ENCODE measurements at regions not wholly inside any gene's neighbourhood (a gene's known extent, or its start where the extent isn't known, plus 50 kb on each side); places are given as distances from the start of the nearest gene placed in this dataset.

DNA sequence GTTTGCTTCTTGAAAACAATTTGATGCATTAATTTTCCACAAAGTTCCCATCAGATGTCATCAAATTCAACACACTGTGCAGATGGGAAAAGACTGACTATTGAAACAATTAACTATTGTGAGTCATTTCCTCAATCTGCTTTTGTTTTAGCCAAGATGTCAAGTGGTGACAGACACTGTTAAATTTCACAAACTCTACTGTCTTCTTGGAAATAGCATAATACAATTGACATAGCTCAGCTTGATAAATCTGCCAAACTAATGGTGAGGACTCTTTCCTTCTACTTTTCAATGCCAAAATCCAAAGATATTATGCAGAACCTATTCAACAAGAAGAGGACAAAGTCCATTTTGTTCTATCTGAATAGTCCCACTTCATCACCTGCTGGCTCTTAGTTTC is 242.3 kb downstream of the CAAP1 start:
- DNase-seq, result no peak
- H3K9me3 ChIP-seq, result no peaks in the 10 kb centered on the region
- H4K20me1 ChIP-seq (ENCODE audit: insufficient read depth), result no peaks in the 10 kb centered on the region
- no peak overlapping the region for H3K9ac ChIP-seq
- H3K27me3 ChIP-seq (ENCODE audit: insufficient read depth), result no peaks in the 10 kb centered on the region
- H3F3A ChIP-seq (replicated peaks; ENCODE audit: insufficient read depth), result no peaks in the 10 kb centered on the region
- POLR2A ChIA-PET, result no interaction called here
- no peaks in the 10 kb centered on the region for H3K9me2 ChIP-seq
- CTCF ChIA-PET, result interaction anchor here (1.4 kb wide), 1 partner anchor 686 kb away, joined by 3 read pairs; no protein-coding TSS in a partner anchor
- no peaks in the 10 kb centered on the region for H3K4me1 ChIP-seq (ENCODE audit: control insufficient read depth in 1 of 2, insufficient read depth in 2 of 2, low read depth in 1 of 2, low read length in 1 of 2)
- no peaks in the 10 kb centered on the region for H3K36me3 ChIP-seq (replicated peaks in 1 of 2; ENCODE audit: control insufficient read depth in 1 of 2, insufficient read depth in 2 of 2, low read length in 1 of 2)
- no peaks in the 10 kb centered on the region for H3K79me2 ChIP-seq (ENCODE audit: insufficient read depth)
- TF ChIP-seq TCF12 (IDR thresholded peaks at IDR 0.05) (peak; percentile 69), EP300 (IDR thresholded peaks at IDR 0.05; ENCODE audit: borderline replicate concordance in 1 of 2, low read depth in 1 of 2, low read length in 1 of 2) (0 out of 4 replicates have a peak, but pooled peaks of 1 of the 2 experiments have one; percentile 14), JUND (IDR thresholded peaks at IDR 0.05) (peak; percentile 17; the same call in 1 of the 2 replicates)
- TF ChIP-seq, protein P1, sequence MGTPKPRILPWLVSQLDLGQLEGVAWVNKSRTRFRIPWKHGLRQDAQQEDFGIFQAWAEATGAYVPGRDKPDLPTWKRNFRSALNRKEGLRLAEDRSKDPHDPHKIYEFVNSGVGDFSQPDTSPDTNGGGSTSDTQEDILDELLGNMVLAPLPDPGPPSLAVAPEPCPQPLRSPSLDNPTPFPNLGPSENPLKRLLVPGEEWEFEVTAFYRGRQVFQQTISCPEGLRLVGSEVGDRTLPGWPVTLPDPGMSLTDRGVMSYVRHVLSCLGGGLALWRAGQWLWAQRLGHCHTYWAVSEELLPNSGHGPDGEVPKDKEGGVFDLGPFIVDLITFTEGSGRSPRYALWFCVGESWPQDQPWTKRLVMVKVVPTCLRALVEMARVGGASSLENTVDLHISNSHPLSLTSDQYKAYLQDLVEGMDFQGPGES (IDR thresholded peaks at IDR 0.05; ENCODE audit: low read depth, low read length), result no peak
- TF ChIP-seq, protein P2, sequence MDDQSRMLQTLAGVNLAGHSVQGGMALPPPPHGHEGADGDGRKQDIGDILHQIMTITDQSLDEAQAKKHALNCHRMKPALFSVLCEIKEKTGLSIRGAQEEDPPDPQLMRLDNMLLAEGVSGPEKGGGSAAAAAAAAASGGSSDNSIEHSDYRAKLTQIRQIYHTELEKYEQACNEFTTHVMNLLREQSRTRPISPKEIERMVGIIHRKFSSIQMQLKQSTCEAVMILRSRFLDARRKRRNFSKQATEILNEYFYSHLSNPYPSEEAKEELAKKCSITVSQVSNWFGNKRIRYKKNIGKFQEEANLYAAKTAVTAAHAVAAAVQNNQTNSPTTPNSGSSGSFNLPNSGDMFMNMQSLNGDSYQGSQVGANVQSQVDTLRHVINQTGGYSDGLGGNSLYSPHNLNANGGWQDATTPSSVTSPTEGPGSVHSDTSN (IDR thresholded peaks at IDR 0.05), result peak; percentile 54
- no peak overlapping the region for H3K4me2 ChIP-seq
- H3K4me3 ChIP-seq (ENCODE audit: low read depth in 2 of 2, low read length in 1 of 2), result no peak overlapping the region
- no peak overlapping the region for H2AFZ ChIP-seq (ENCODE audit: low read depth)
- H3K27ac ChIP-seq (ENCODE audit: low read depth in 2 of 2, low read length in 1 of 2), result no peak overlapping the region

DNA sequence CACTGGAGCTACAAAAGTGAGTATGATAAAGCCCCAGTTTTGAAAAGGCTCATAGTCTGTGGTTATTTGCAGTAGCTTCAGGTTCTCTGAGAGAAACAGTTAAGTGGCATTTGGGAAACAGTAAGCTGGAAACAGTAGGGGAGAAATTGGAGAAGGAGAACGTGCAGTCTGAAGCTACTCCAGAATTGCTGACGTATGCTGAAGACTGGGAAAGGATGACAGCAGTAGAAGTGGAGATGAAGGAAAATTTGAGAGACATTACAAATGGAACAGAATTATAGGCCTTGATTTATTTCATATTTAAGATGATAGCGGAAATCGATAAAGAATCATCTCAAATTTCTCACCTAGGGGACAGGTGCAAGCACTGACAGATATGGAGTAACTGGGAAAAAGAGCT is 248.8 kb downstream of the CAAP1 start:
- Histone ChIP-seq H3K4me2 (no peak overlapping the region), H3K36me3 (replicated peaks in 1 of 2; ENCODE audit: control insufficient read depth in 1 of 2, insufficient read depth in 2 of 2, low read length in 1 of 2) (no peaks in the 10 kb centered on the region), H3K27me3 (ENCODE audit: insufficient read depth) (no peaks in the 10 kb centered on the region), H3K79me2 (ENCODE audit: insufficient read depth) (no peaks in the 10 kb centered on the region), H3F3A (replicated peaks; ENCODE audit: insufficient read depth) (no peaks in the 10 kb centered on the region), H2AFZ (ENCODE audit: low read depth) (no peak overlapping the region), H3K9me2 (no peaks in the 10 kb centered on the region), H3K9me3 (no peaks in the 10 kb centered on the region), H3K9ac (no peak overlapping the region), H3K4me3 (ENCODE audit: low read depth in 2 of 2, low read length in 1 of 2) (no peak overlapping the region), H4K20me1 (ENCODE audit: insufficient read depth) (no peaks in the 10 kb centered on the region), H3K27ac (ENCODE audit: low read depth in 2 of 2, low read length in 1 of 2) (no peak overlapping the region), H3K4me1 (ENCODE audit: control insufficient read depth in 1 of 2, insufficient read depth in 2 of 2, low read depth in 1 of 2, low read length in 1 of 2) (no peaks in the 10 kb centered on the region)
- WGBS (ENCODE audit: low lambda C conversion rate), result 60% methylated on average over 4 of the region's 4 CpGs
- ChIA-PET POLR2A (no interaction called here), CTCF (interaction anchor here (0.9 to 1.0 kb wide), 2 partner anchors 317 to 679 kb away, joined by 3 read pairs; no protein-coding TSS in a partner anchor)
- no peak for TF ChIP-seq RFX5 (IDR thresholded peaks at IDR 0.05; ENCODE audit: low read length)
- TF ChIP-seq YY1 (IDR thresholded peaks at IDR 0.05; ENCODE audit: low read depth), result no peak
- TF ChIP-seq RCOR1 (IDR thresholded peaks at IDR 0.05; ENCODE audit: low read length), result no peak
- no peak for DNase-seq

DNA sequence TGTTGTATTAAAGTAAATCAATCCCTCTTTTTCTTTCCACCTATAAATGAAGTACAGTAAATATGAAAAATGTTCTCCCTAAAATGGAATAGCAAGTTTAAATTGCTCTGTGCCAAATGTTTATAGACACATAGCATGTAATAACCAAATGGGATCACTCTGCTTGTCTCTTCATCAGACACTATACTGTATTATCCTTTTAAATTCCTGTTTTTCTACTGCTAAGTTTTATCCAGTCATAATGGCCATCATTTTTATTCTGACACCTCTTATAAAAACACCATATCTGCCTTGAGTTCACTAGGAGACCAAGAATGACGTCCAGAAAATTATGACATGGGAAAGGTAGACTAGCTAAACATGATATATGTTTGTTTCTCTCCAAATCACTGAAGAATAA is 252.8 kb downstream of the CAAP1 start:
- Histone ChIP-seq H3K4me2 (no peak overlapping the region), H3K79me2 (ENCODE audit: insufficient read depth) (no peaks in the 10 kb centered on the region), H4K20me1 (ENCODE audit: insufficient read depth) (no peaks in the 10 kb centered on the region), H3K9ac (no peak overlapping the region), H3F3A (replicated peaks; ENCODE audit: insufficient read depth) (no peaks in the 10 kb centered on the region), H2AFZ (ENCODE audit: low read depth) (no peak overlapping the region), H3K4me3 (ENCODE audit: low read depth in 2 of 2, low read length in 1 of 2) (no peak overlapping the region), H3K27ac (ENCODE audit: low read depth in 2 of 2, low read length in 1 of 2) (no peak overlapping the region), H3K36me3 (replicated peaks in 1 of 2; ENCODE audit: control insufficient read depth in 1 of 2, insufficient read depth in 2 of 2, low read length in 1 of 2) (no peaks in the 10 kb centered on the region), H3K9me3 (no peaks in the 10 kb centered on the region), H3K9me2 (no peaks in the 10 kb centered on the region), H3K27me3 (ENCODE audit: insufficient read depth) (no peaks in the 10 kb centered on the region), H3K4me1 (ENCODE audit: control insufficient read depth in 1 of 2, insufficient read depth in 2 of 2, low read depth in 1 of 2, low read length in 1 of 2) (no peaks in the 10 kb centered on the region)
- ChIA-PET POLR2A (no interaction called here), CTCF (no interaction called here)
- TF ChIP-seq, protein P3, sequence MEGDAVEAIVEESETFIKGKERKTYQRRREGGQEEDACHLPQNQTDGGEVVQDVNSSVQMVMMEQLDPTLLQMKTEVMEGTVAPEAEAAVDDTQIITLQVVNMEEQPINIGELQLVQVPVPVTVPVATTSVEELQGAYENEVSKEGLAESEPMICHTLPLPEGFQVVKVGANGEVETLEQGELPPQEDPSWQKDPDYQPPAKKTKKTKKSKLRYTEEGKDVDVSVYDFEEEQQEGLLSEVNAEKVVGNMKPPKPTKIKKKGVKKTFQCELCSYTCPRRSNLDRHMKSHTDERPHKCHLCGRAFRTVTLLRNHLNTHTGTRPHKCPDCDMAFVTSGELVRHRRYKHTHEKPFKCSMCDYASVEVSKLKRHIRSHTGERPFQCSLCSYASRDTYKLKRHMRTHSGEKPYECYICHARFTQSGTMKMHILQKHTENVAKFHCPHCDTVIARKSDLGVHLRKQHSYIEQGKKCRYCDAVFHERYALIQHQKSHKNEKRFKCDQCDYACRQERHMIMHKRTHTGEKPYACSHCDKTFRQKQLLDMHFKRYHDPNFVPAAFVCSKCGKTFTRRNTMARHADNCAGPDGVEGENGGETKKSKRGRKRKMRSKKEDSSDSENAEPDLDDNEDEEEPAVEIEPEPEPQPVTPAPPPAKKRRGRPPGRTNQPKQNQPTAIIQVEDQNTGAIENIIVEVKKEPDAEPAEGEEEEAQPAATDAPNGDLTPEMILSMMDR (IDR thresholded peaks at IDR 0.05), result no peak
- TF ChIP-seq GABPA (IDR thresholded peaks at IDR 0.05; ENCODE audit: low read depth) (no peak), POLR2AphosphoS5 (IDR thresholded peaks at IDR 0.05; ENCODE audit: low read depth, low read length) (no peak), EZH2phosphoT487 (IDR thresholded peaks at IDR 0.05; ENCODE audit: borderline replicate concordance, low read depth) (no peak)
- WGBS (ENCODE audit: low lambda C conversion rate), result 33% methylated on average over 1 of the region's 1 CpG
- DNase-seq, result no peak

All from SK-N-SH (cell line).